ENCODE measurements at regions not wholly inside any gene's neighbourhood (a gene's known extent, or its start where the extent isn't known, plus 50 kb on each side); places are given as distances from the start of the nearest gene placed in this dataset.

GRCh38 chr2:18474700-18475099 is 85.8 kb downstream of the RDH14 start:
- no peaks in the 10 kb centered on the region for H3K4me1 ChIP-seq (ENCODE audit: control insufficient read depth in 4 of 4, insufficient read depth in 4 of 4, low read length in 3 of 4)
- no peaks in the 10 kb centered on the region for H3K36me3 ChIP-seq (ENCODE audit: control insufficient read depth in 4 of 4, insufficient read depth in 3 of 4, low read depth in 1 of 4, low read length in 3 of 4)
- no peak overlapping the region for H3K4me3 ChIP-seq (ENCODE audit: low read depth in 1 of 3, low read length in 3 of 3)
- no peak overlapping the region for H3K9ac ChIP-seq (ENCODE audit: low read depth in 1 of 2, low read length in 2 of 2)
- WGBS = 72% methylated on average over 1 of the region's 1 CpG
- H3K9me3 ChIP-seq (ENCODE audit: control insufficient read depth in 4 of 4, low read length in 3 of 4) = no peaks in the 10 kb centered on the region
- no peak for DNase-seq (ENCODE audit: low spot score)
- H3K27ac ChIP-seq (ENCODE audit: low read depth in 1 of 2, low read length in 2 of 2) = no peak overlapping the region
- H3K27me3 ChIP-seq (ENCODE audit: control insufficient read depth in 4 of 4, insufficient read depth in 4 of 4, low read length in 3 of 4) = peaks cover 0 to 2% (median 0%) of the 10 kb centered on the region in 4 donors
- TF ChIP-seq, protein P1, sequence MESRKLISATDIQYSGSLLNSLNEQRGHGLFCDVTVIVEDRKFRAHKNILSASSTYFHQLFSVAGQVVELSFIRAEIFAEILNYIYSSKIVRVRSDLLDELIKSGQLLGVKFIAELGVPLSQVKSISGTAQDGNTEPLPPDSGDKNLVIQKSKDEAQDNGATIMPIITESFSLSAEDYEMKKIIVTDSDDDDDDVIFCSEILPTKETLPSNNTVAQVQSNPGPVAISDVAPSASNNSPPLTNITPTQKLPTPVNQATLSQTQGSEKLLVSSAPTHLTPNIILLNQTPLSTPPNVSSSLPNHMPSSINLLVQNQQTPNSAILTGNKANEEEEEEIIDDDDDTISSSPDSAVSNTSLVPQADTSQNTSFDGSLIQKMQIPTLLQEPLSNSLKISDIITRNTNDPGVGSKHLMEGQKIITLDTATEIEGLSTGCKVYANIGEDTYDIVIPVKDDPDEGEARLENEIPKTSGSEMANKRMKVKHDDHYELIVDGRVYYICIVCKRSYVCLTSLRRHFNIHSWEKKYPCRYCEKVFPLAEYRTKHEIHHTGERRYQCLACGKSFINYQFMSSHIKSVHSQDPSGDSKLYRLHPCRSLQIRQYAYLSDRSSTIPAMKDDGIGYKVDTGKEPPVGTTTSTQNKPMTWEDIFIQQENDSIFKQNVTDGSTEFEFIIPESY (IDR thresholded peaks at IDR 0.05) = no peak
- TF ChIP-seq GABPA (IDR thresholded peaks at IDR 0.05 in 1 of 2, conservative IDR thresholded peaks at IDR 0.05 in 1 of 2) (no peak), RXRA (IDR thresholded peaks at IDR 0.05) (no peak), FOXA1 (IDR thresholded peaks at IDR 0.05) (no peak), JUND (IDR thresholded peaks at IDR 0.05) (no peak), FOXA2 (IDR thresholded peaks at IDR 0.05) (no peak), EGR1 (IDR thresholded peaks at IDR 0.05; ENCODE audit: low read depth in 2 of 2) (no peak), HNF4A (conservative IDR thresholded peaks at IDR 0.05) (no peak), SP1 (IDR thresholded peaks at IDR 0.05) (no peak), TAF1 (conservative IDR thresholded peaks at IDR 0.05) (no peak), YY1 (IDR thresholded peaks at IDR 0.05) (no peak)
- TF ChIP-seq, protein P2, sequence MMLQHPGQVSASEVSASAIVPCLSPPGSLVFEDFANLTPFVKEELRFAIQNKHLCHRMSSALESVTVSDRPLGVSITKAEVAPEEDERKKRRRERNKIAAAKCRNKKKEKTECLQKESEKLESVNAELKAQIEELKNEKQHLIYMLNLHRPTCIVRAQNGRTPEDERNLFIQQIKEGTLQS (IDR thresholded peaks at IDR 0.05) = no peak
- TF ChIP-seq, protein P3, sequence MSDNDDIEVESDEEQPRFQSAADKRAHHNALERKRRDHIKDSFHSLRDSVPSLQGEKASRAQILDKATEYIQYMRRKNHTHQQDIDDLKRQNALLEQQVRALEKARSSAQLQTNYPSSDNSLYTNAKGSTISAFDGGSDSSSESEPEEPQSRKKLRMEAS (IDR thresholded peaks at IDR 0.05) = no peak

- no peak for DNase-seq (ENCODE audit: low spot score)
- Histone ChIP-seq H3K4me1 (ENCODE audit: control insufficient read depth in 4 of 4, insufficient read depth in 4 of 4, low read length in 3 of 4) (no peaks in the 10 kb centered on the region), H3K27ac (ENCODE audit: low read depth in 1 of 2, low read length in 2 of 2) (no peak overlapping the region), H3K9me3 (ENCODE audit: control insufficient read depth in 4 of 4, low read length in 3 of 4) (no peaks in the 10 kb centered on the region), H3K36me3 (ENCODE audit: control insufficient read depth in 4 of 4, insufficient read depth in 3 of 4, low read depth in 1 of 4, low read length in 3 of 4) (no peaks in the 10 kb centered on the region), H3K4me3 (ENCODE audit: low read depth in 1 of 3, low read length in 3 of 3) (no peak overlapping the region), H3K9ac (ENCODE audit: low read depth in 1 of 2, low read length in 2 of 2) (no peak overlapping the region), H3K27me3 (ENCODE audit: control insufficient read depth in 4 of 4, insufficient read depth in 4 of 4, low read length in 3 of 4) (peaks cover 0 to 2% (median 0%) of the 10 kb centered on the region in 4 donors)
- no peak for TF ChIP-seq YY1 (IDR thresholded peaks at IDR 0.05)
- no peak for TF ChIP-seq HNF4G (IDR thresholded peaks at IDR 0.05)
- no peak for TF ChIP-seq RAD21 (IDR thresholded peaks at IDR 0.05)
- no peak for TF ChIP-seq JUND (IDR thresholded peaks at IDR 0.05)
- TF ChIP-seq, protein P4, sequence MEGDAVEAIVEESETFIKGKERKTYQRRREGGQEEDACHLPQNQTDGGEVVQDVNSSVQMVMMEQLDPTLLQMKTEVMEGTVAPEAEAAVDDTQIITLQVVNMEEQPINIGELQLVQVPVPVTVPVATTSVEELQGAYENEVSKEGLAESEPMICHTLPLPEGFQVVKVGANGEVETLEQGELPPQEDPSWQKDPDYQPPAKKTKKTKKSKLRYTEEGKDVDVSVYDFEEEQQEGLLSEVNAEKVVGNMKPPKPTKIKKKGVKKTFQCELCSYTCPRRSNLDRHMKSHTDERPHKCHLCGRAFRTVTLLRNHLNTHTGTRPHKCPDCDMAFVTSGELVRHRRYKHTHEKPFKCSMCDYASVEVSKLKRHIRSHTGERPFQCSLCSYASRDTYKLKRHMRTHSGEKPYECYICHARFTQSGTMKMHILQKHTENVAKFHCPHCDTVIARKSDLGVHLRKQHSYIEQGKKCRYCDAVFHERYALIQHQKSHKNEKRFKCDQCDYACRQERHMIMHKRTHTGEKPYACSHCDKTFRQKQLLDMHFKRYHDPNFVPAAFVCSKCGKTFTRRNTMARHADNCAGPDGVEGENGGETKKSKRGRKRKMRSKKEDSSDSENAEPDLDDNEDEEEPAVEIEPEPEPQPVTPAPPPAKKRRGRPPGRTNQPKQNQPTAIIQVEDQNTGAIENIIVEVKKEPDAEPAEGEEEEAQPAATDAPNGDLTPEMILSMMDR (IDR thresholded peaks at IDR 0.05; ENCODE audit: low read depth, low read length, missing input control) = no peak
- no peak for TF ChIP-seq REST (IDR thresholded peaks at IDR 0.05)
- TF ChIP-seq TAF1 (conservative IDR thresholded peaks at IDR 0.05) = no peak
- no peak for TF ChIP-seq HNF4A (conservative IDR thresholded peaks at IDR 0.05)
- WGBS = 57% methylated on average over 9 of the region's 9 CpGs
These were observed 86.9 kb downstream of the RDH14 start for GRCh38 chr2:18473241-18474181.

Measured in liver (tissue), 8 donors.